GM11168 (cell line): ENCODE measurements at regions not wholly inside any gene's neighbourhood (a gene's known extent, or its start where the extent isn't known, plus 50 kb on each side); places are given as distances from the start of the nearest gene placed in this dataset.

Experiments used
- in situ Hi-C: fragments of 300-500 bp; cut with MboI; formaldehyde crosslinking; loops from one replicate; pipeline ENCODE4 v1.12.0; 2022; ENCODE audit warnings: low sequenced_read_pairs; ENCODE audit not compliant: unreplicated experiment

DNA sequence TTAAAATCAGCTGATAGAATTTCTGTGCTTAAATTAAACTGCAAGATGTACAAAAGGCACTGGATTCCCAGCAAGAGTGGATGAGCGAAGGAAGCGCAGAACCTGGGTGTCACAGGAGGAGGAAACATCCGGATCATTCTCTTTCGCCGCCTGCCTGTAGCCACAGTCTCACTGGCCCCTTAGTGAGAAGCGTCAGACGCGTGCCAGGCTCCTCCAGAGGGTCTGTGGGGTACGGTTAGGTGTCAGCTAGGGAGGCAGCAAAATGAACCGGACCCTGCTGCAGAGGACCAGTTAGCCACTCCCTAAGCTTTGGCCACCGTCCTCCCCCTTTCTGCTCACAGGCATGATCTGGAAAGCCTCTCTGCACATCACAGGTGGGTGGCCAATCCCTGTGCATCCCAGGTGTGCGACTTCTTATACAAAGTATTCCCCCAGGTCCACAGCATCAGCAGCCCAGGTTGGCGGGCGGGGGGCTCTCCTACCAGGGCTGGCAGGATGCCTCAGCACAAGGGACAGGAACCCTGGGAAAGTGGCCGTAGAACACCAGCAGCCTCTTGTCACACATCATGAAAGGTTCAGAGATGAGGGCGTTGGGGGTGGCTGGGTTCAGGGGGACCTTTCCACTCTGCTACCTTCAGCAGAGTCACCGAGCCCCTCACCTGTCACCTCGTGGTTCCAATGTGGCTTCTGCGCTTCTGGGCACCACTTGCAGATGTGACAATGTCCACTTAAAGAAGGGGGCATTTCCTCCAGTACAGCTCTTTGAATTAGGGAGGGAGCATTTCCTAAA is 61.1 kb upstream of the SLC66A3 start:
- in situ Hi-C loops: no loop called here

DNA sequence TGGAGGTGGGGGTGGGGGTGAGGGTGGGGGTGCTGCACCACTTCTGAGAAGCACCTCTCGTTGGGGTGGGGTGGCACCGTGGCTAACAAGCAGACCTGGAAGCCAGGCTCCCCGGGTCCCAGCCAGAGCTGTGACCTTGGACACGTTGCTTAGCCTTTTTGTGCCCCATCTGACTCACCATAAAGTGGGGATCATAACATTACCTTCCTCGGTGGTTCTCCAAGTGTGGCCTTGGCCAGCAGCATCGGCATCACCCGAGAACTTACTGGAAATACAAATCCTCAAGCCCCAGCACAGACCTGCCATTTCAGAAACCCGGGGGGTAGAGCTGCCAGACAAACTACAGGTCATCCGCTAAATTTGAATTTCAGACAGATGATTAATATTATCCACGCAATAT is 58.7 kb upstream of the SLC66A3 start:
- in situ Hi-C loops: no loop called here

DNA sequence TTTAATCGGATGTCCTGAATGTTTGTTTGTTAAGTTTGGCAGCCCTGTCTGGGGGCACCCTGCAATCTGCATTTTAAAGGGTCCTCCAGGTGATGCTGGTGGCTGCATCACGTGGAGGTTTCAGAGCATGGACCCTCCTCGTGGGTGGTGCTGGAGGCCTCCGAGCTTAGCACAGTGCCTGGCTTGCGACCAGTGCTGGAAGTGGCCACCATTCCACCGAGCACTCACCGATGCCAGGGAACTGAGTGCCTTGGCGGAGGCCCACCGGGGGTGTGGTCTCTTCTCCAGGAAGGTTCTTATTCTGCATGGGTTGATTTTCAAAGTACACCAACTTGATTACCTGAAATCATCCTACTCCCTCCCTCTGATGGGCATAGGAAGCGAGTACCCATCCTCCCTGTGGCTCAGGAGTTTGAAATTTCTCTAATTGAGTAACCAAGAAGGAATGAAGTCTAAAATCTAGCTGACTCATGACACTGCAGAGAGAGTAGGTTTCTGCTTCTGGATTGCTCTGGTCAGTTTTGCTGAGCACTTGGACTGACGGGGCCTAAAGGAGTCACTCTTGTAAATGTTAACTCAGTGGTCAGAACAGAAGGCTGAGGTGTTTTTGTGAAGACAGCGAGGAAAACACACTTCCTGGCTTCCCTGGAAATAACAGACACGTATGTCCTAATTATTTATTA is 58.1 kb upstream of the SLC66A3 start:
- in situ Hi-C loops: no loop called here

DNA sequence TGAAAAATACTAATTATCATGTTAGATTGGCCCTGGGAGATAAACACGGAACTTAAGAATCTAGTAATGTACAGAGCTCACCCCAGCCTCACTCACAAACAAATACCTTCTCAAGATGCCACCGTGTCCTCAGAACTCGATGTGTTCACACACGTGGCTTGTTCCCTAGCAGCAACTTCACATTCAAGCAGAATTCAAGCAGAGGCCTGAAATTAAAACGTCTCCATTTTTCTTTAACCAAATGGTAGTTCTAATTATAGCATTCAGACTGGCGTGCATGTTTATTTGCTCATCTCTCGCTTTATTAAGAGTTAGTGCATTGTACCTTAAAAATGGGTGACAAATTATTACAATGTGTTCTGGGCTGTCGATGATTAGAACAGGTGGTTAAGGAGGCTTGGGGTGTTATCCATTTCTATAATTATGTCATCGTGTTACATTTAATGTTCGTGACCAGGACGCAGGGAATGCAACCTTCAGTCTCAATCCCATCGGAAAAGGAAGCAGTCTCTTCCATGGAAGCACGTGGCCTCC is 57.3 kb upstream of the SLC66A3 start:
- in situ Hi-C loops: no loop called here

DNA sequence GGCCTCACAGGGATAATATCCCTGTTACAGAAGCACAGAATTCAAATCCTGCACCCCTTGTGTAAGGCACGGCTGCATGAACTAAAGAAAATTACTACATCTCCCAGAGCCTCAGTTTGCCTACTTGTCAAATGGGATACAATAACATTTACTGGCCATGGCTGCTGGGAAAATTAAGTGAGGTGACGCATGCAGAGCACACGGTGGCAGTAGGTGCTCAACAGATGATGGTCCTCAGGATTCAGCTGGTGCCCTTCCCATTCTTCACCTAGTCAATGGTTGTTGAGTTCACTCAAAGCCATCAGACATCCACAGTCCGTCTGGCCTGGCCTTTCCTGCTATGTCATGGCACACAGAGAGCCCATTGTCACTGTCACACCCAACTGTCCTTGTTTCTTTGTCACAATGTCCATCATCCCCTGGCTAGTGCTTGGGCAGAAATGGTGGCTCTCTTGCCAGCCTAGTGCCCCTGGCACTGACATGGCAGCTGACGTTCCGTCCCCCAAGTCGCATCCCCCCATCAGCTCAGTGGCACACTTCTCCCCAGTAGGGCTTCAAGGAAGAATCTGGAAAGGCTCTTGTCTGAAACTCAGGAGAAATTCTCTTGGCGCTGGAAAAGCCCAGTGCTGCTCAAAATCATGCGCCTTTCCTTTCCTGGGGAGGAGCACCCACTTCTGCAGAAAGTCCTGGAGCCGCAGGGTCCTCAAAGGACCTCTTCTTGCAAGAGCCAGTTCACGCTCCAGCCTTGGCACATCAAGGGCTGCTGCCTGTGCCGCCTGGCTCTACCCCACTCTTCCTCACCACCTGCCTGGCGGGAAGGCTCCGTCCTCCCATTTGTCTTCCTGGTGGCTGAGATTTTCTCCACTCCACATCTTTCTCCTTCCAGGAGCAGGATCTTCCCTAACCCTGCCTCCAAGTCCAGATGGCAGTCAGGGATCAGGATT is 55.9 kb upstream of the SLC66A3 start:
- in situ Hi-C loops: no loop called here

DNA sequence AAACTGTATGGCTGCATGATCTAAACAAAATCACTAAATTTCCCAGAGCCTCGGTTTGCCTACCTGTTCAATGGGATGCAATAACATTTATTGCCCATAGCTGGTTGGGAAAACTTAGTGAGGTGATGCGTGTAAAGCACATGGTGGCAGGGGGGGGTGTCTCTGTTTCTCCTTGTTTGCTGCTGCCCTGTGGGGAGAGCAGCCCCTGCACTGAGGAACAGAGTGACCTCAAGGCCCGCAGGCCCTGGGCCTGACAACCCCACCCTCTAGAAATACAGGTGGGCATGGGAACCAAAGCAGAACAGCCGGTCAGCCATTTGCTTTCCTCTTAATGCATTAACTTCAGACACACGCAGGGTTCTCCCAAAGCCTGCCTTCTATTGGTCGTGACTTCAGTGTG is 55.1 kb upstream of the SLC66A3 start:
- in situ Hi-C loops: no loop called here

DNA sequence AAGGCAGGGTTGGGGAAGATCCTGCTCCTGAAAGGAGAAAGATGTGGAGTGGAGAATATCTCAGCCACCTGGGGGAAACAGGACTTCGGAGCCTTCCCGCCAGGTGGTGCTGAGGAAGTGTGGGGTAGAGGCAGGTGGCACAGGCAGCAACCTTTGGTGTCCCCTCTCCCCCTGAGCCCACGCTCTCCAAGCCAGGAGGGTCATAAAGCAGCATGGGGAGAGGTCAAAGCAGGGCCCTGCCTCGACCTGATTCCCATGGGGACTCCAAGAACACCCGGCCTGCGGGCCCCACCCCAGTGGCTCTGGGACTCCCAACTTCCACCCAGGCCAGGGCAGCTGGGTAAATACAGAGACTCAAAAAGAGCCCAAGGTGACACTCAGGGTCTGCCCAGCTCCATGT is 54.3 kb upstream of the SLC66A3 start:
- in situ Hi-C loops: no loop called here

DNA sequence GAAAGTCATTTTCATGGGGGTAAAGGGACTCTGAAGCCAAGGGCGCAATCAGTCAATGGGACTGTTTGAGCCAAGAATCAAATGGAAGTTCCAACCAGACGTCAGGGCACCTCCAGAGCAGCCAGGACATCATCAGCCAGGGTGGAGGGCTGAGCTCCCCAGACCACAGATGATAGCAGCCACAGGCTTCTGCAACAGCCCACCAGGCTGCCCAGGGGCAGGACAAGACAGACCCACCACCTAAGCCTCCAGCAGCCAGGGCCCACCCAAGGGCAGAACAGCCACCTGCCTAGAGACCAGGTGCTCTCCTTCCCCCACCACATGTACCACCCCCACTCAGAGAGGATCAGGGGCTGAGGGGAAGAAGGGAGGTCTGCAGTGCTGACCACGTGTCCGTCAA is 53.8 kb upstream of the SLC66A3 start:
- in situ Hi-C loops: no loop called here

DNA sequence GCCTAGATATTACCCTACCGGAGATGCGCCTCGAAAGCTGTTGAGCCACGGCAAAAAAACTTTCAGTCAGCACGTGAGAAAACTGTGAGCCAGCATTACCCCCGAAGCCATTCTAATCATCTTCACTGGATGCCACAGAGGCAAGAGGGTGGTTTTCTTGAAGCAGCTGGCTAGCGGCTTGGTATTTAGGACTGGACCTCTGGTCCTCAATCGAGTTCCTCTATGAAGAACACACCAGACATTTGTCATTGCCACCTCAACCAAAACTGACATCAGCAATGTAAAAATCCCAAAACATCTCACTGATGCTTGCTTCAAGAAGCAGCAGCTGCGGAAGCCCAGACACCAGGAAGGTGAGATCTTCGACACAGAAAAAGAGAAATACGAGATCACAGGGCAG is 52.8 kb upstream of the SLC66A3 start:
- in situ Hi-C loops: no loop called here

DNA sequence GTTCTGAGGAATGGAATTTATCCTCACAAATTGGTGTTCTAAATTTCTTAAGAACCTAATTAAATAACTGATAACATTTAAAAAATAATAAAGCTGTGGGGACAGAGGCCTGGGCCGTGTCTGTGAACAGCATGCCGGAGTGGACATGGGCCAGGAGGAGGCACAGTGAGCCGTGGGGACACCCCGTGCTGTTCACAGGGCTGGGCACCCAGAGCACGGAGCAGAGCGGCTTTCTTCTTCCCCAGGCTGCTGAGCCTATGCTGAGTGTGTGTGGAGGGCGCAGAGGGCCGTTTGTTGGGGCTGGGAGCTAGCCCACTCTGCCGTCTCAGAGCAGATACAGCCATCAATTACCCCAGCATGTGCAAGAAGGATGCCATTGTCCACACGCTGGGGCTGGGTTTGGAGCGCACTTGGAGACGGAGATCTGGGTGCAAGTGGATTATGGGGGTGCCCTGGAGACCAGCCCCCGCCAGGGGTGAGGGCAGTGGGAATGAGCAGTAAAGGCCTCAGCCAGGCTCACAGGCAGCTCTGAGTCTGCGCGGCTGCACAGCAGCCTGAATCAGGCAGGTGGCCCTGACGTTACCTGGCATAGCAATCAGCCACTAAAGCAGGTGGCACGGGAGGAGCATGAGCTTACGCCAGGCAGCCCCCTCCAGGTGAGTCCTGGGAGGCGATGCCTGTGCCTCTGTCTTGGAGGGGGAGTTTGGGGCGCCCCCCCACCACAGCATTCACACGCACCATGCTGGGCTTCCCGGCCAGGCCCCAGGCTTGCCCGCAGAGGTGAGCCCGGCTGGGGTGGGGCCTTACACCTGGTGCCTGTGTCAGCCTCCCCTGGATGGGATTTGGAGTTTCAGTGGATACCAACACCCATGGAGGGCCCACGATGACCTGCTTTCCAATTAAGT is 52.1 kb upstream of the SLC66A3 start:
- in situ Hi-C loops: no loop called here

DNA sequence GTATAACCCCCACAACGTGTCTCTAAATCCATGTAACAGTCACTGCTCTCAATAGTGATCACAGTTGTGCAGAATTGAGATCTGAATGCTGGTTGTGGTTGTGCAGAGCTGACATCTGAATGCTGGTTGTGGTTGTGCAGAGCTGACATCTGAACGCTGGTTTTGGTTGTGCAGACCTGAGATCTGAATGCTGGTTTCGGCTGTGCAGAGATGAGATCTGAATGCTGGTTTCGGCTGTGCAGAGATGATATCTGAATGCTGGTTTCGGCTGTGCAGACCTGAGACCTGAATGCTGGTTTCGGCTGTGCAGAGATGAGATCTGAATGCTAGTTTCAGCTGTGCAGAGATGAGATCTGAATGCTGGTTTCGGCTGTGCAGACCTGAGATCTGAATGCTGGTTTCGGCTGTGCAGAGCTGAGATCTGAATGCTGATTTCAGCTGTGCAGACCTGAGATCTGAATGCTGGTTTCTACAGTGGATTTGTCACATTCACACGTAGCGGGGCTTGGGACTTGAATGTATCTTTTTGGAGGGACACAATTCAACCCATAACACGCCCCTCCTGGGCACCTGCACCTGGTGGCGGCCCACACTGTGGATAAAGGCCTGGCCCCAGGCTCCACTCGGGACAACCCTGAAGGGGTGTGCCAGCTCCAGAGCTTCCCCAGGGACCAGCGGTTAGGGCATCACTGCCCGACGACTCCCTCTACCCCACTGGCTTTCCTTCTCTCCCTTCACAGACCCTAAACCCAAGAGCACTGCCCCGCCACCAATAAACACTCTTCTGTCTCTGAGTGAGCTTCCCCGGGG is 51.1 kb upstream of the SLC66A3 start:
- in situ Hi-C loops: no loop called here

DNA sequence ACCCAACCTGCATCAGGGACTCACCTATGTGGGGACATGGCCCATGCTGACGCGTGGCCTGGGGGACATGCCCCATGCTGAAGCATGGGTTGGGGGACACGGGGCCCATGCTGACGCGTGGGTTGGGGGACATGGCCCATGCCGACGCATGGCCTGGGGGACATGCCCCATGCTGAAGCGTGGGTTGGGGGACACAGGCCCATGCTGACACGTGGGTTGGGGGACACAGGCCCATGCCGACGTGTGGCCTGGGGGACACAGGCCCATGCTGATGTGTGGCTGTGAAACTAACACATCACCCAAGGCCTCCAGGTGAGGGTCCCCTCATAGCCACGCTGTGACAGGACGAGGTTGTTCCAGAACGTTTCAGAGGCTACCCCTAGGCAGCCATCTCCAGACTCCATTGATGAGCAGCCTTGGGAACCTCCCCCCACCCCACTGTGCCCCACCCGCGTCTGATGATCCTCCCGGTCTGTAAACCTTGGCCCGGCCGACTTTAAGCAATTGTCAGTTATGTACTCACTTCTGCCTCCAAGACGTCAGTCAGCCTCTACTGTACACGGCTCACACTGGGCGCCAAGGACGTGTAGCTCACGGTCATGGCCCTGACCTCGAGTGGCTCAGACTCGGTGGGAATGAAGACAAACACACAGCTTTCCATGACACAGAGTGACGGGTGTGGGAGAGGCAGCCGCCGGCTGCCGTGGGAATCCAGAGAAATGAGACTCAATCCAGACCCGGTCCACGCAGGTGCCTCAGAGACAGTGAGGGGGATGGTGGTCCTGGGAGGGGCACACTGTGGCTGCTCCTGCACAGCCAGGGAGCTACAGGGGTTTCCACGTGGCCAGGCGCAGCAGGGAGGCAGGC is 50.2 kb upstream of the SLC66A3 start:
- in situ Hi-C loops: no loop called here
